Nucleus accumbens (tissue), 56 donors: ENCODE measurements at regions not wholly inside any gene's neighbourhood (a gene's known extent, or its start where the extent isn't known, plus 50 kb on each side); places are given as distances from the start of the nearest gene placed in this dataset.

Experiments
- DNase-seq, 56 donors: peaks; one replicate each; lab custom pipeline; 2025; lab: John Stamatoyannopoulos, UW

DNA sequence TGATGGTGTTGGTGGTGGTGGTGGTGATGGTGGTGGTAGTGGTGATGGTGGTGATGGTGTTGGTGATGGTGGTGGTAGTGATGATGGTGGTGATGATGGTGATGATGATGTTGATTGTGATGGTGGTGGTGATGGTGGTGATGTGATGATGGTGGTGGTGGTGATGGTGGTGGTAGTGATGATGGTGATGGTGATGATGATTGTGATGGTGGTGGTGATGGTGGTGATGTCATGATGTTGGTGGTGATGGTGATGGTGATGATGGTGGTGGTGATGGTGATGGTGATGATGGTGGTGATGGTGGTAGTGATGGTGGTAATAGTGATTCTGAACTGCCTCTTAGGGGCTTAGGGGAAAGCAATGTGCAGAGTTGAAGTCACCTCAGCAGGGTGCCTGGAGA lies 760.7 kb downstream of the GALR1 start:
- DNase-seq = no peak

DNA sequence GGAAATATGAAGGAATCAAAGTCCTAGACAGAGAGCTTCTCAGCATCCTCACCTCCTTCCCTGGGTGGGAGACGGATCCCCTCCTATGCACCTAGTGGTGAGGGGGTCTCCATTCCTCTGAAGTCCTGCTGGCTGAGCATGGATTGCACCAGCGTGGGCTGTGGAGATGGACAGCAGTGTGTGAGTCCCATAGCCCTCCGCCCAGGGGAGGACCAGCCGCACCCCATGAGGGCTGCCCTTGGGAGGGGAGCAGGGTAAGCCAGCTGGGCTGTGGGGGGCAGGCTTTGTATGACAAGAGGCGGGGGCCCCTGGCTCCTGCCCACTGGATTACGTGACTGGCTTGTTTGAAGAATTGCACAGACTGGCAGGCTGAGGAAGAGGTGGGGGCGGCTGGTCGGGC lies 768.2 kb downstream of the GALR1 start:
- no peak for DNase-seq

DNA sequence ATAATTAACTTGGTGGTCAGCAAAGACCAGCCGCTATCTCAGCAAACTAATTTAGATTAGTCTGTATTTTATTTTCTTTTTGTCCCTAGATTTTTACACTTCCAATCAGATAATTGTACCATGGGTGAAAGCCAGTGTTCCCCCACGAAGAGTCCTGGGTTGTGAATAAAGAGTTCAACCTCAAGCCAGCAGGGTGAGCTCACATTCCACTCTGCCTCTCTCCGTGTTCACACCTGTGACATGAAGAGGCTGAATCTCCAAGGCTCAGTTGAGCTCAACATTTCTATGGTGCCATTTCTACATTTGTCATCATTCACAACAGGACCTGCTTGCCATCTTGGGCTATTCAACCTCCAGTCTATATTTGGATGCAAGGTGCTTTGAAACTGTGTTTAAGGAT lies 771.5 kb downstream of the GALR1 start:
- no peak for DNase-seq

DNA sequence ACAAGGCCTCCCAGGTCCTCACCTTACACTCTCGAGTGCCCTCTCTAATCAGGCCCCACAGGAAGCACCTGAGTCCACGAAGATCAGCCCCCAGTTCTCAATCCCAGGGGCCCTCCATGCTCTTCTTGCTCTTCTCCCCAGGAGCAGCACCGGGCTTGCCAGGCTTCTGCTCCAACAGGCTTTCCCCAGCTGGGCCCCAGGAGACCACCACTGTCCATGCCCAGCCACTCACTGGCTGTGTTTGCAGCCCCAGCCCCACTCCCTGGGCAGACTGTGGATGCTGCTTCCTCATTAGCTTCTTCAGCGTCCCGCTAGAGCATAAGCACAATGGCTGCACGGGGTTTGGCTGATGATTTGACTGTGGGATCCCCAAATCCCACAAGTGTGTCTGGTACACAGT lies 781.9 kb downstream of the GALR1 start:
- no peak for DNase-seq

DNA sequence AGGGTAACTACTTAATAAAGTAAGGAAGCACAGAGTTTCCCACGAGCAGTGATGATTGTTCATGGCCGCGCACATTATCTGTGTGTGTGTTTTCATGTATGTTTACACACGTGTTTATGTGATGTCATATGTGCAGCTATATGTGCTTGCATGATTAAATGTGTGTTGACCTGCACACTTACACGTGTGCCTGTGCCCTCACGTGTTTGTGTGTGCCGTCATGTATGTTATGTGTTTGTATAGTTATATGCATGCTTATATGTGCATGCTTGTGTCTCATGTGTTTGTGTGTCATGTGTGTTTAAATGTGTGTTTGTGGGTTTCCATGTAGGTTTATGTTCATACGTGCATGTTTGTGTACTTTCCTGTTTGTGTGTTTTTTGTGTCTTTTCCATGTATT lies 782.3 kb downstream of the GALR1 start:
- no peak for DNase-seq

DNA sequence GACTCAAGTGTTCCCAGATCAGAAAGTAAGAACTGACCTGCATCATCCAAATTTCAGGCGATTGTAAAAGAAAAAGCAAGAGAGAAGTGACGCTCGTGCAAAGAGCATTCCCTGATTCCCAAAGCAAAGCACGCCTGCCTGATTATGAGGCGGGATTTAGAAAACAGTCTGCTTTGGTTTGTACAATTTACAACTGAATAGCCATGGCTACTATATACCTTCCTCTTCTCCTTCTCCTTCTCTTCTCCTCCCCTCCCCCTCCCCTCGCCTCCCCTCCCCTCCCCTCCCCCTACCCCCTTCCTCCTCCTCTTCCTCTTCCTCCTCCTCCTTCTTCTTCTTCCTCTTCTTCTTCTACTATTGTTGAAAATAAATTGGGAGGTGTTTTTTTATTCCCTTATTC lies 782.9 kb downstream of the GALR1 start:
- no peak for DNase-seq

DNA sequence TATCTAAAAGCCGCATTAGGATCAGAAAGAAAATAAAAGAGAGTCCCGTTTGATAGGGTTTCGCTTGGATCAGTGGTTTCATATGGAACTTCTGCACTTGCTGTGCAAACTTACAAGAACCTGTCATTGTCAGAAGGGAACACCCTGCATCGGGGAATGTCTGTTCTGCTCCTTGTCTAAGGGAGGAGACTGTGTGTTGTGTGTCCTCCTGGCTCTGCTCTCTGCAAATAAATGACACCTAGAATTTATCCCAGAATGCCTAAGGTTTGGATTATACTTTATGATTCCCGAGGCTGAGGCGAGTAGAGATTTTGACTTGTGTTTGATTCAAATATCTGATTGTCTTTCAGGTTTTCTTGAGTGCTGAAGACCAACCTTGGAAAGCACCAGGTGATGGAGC lies 785.1 kb downstream of the GALR1 start:
- no peak for DNase-seq

DNA sequence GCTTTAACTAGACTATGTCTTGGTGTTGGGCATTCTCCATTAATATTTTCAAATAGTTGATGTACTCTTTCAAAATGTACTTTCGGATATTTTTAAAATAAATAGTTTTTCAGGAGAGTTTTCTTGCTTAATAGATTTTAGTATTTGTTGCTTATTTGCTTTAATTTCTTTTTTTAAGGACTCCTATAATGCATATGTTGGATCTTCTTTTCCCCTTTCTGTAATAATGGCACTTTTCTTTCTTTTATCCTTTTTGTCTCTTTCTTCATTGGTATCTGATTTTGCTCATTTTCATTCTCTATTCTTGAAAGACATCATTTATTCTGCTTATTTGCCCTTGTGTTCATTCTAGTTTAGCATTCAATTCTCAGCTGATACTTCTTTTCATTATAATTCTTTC lies 791.6 kb downstream of the GALR1 start:
- DNase-seq = no peak

DNA sequence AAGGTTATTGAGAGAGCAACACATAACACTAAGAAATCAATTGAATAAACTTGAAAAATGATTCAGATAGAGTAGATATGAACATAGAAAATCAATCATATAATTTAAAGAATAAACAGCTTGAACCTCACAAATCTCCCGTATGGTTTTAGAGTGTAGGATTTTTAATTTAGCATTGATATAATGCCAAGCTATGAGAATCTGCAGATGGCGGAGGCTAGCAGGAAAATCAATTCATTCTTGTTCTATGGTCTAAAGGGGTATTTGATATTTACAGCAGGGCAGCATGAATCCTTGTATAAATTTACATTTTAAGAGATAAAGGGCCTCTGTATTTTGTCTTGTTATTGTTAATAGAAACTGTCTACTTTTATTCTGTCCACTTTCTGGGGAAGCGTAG lies 797.0 kb downstream of the GALR1 start:
- no peak for DNase-seq

DNA sequence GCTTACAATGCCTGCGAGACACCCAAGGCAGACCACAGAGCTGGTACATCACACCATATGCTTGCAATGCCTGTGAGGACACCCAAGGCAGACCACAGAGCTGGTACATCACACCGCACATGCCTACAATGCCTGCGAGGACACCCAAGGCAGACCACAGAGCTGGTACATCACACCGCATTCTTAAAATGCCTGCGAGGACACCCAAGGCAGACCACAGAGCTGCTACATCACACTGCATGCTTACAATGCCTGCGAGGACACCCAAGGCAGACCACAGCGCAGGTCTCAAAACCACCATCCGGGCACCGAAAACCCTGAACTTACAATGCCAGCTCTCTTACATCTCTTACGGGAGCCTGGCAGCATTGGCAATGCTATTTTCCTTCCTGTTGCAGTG lies 799.6 kb downstream of the GALR1 start:
- DNase-seq = no peak

DNA sequence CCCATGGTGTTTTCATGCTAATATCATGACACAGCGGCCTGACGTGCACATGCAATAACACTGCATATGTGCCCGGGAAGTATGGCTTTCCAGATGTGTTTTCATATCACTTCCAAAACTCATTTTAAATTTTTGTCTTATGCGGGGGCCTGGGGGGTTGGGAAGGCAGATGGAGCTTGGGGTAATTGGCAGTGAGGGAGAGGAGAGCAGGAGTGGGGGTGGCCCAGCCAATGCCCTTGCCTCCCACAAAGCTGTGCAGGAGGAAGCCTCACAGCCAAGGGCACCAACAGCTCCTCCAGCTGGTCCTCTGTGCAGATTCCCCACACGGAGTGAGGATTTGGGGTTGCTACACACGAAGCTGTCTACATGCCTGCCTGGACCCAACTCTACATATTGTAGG lies 805.2 kb downstream of the GALR1 start:
- no peak for DNase-seq

DNA sequence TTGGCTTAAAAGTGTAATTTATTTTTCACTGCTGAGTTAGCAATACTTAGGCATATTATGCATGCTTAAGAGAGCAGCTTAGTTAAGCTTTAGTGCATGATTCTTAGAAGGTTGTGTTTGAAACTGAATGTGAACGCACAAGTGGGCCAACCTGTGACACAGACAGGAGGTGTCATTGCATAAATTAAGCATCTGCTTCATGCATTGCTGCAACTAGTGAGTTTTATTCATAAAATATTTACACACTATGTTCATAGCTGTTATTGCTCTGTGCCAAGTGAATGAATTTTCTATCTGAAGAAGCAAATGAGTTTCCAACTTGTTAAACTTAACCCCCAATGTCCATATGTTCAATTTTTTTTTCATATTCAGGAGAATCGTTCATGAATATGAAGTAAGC lies 806.4 kb downstream of the GALR1 start:
- no peak for DNase-seq

DNA sequence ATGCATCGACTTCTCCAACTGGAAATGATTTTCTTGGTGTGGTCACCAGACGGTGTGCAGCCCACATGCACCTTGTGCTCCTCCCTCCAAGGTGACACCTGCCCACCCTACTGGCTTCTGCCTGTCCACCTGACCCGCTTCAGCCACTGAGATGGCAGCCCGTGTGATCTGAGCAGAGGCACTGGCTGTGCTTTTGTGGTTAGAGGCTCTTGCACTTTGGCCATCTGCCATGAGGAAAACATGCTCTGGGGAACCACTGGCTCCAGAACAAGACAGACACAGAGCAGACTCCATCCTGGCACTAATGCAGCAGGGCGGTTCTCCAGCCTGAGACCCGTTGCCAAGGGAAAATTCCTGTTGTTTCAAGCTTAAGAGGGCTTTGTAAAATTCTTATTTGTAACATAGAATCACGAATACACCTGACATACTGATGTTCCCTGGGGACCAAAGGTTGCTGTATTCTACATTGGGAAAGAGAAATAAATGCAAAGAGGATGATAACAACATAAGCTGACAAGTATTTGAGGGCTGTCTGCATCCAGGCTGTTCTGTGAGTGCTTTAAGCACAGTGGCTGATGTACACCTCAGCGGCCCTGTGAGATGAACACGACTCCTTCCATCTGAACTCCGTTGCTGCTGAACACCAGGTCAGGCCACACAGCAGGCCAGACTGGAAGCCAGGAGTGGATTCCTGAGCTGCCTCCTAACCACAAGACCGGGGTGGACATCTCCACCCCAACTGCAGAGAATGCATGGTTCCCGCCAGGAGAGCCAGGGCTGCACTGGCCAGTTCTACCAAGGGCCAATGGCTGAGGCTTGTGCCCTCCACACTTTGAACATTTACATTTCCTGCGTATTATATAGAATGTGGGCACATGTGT lies 820.4 kb downstream of the GALR1 start:
- peak in 37 of 56 donors; percentile 2 to 62 (median 20) for DNase-seq

DNA sequence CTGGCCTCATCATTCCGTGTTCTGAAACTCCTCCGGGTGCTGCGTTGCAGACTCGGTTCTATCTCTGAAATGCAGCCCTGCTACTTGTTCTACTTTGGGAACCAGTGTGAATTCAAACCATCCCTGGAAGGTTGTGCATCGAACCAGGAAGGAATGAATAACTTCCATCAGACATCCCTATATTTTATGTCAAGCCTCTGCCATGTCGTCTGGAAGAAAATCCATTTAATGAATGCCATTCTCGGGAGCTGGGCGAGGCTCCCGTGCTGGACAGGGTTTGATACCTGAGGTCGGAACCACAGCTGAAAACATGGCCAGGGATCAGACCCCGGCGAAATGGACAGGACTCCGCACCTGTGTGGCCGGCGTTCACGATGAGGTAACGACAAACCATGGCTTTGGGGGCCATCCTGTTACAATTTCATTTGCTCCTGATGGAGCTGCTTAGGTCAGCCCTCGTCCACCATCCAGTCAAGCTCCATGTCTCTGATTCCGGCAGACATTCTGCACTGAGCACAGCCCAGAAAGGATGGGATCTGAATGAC lies 821.6 kb downstream of the GALR1 start:
- no peak for DNase-seq

DNA sequence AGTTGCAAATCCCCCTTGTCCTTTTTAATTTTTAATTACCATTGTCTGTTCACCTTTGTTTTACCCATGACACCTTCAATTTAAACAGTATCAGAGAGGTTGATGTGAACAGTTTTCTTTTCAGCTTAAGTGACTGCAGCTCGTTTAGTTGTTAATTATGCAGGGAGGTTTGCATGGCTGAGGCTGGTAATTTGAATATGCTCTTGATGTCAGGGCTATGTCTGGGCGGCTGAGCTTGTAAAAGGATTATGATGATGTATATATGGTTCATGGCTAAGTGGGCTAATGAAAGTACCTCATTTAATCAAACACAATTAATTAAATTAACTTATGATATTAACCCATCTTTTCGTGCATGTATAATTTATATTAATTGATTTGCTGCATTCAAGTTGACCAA lies 822.1 kb downstream of the GALR1 start:
- DNase-seq = no peak

DNA sequence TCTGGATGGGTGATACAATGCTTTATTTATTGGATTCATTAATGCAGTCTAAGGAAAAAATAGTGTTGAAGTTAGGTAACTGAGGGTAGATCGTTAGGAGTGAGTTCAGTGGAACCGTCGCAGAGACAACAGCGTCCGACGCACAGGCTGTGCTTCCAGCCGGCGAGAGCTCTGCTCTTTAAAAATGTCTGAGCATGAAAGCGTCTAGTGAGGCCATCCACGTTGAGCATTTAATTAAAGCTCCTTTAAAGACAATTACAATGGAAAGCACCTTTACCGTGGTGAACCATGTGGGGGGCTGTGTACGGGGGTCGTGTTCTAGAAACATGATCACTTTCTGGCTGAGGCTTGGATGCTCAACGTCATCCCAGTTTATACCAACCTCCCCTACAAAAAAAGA lies 822.7 kb downstream of the GALR1 start:
- no peak for DNase-seq

DNA sequence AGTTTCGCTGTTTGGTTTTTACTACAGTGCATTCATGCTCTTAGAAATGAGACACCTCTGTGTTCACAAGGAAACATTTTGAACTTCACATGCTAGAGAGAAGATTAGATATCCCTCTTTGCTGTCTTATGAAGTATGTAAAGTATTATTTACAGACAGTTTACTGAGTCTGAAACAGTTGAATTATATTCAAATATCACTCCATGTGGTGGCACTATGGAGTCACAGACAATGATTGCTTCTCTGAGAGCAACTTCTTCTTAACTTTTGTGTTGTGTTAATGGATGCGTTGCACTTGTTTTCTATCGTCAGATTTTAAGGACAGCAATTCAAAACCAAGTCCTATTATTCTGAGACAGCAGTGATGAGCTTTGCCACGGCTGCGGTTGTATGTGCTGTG lies 823.6 kb downstream of the GALR1 start:
- DNase-seq = peak in 2 of 56 donors; percentile 3

DNA sequence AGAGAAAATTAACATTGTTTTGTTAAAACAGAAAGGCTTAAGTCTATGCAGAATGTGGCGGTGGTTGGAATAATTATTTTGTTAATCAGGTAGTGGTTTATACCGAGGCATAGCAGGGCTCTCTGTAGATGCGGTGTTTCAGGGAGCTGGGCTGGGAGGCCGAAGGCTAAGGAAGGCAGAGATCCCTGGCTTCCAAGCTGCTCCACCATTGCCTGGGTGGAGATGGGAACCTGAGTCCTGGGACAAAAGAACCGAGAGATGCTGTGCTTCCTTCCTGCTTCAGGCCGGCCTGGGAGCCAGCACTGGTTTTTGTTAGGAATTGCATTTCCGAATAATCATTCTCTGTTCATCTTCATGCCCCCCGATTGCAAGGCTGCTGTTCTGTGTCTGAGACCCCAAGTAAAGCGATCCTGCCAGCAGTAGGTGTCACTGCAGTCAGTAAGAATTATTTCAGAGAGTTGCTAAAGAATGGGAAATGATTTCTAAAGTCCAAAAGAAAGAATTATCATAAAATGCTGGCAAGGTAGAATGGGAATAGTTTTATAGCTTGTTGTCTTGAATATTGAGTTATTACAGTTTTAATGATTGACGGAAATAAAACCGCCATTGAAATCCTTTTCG lies 824.9 kb downstream of the GALR1 start:
- DNase-seq = no peak

DNA sequence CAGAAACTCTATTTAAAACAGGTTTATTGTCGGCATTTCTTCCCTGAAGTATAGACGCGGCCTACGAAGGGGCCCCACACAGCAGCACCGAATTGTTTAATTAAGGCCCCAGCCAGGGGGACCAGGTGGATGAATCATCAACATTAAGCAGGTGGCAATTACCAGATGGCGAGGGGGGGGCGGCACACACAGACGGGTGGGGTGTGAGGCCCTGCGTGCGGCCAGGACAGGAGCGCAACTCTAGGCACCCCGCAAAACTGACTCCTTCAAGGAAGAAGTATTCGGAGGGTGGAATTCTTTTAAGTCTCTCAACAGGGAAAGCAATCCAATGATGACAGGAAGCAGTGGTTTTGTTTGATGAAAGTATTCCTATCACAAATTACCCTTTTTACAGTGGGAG lies 830.4 kb downstream of the GALR1 start:
- no peak for DNase-seq

DNA sequence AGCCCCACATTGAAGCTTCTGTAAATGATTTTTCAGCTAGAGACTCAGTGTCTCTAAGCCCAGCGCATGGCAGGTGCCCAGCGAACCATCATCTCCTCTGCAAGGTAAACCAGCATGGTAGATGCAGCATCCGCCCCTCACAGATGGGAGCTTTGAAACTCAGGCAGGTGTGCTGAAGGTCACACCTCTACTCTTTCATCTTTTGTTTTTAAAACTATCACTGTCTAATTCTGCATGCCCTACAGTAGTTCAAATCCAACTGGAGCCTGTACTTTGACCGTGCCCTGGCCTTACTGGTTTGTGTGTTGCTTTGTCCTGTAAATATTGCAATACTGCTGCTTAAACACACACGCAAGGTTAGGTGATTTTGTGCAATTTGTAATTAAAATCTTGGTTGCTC lies 831.1 kb downstream of the GALR1 start:
- no peak for DNase-seq

DNA sequence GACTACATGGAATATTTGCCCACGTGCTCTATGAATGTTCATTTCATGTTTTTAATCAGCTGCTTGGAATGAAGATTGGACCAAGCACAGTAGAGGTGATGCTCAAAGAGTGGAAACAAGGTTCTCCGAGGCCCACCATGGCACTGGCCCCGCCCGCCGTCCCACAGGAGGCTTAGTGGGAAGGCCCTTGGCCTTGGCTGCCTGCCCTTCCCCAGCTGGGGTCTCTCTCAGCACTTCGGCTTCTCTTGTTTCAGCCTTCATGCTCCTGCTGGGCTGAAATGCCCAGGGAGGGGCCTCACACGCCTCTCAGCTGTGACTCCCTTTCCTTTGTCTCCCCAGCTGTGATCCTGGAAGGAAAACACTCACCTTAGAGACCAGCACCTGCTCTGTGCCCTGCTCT lies 833.2 kb downstream of the GALR1 start:
- no peak for DNase-seq
